Head of caudate nucleus (tissue), 42 donors: ENCODE measurements at regions not wholly inside any gene's neighbourhood (a gene's known extent, or its start where the extent isn't known, plus 50 kb on each side); places are given as distances from the start of the nearest gene placed in this dataset.

ENCODE experiments used
- DNase-seq, 42 donors: peaks; one replicate each; pipeline versions ENCODE4 v3.0.0 to v3.0.0-alpha.2; 2020 to 2021; ENCODE audit warnings: mixed read lengths in 7 of 42
- intact Hi-C: fragments of 100-400 bp; cut with DNase I; formaldehyde crosslinking; loops from one replicate; pipeline ENCODE4 v1.15.0; 2022

GRCh38 chr5:129821477-129822131, 73.7 kb downstream of the MINAR2 start:
- intact Hi-C loops: no loop called here
- no peak for DNase-seq

- intact Hi-C loops: no loop called here
- no peak for DNase-seq
Measured at GRCh38 chr5:129830288-129830687, 74.0 kb upstream of the CHSY3 start.

DNA sequence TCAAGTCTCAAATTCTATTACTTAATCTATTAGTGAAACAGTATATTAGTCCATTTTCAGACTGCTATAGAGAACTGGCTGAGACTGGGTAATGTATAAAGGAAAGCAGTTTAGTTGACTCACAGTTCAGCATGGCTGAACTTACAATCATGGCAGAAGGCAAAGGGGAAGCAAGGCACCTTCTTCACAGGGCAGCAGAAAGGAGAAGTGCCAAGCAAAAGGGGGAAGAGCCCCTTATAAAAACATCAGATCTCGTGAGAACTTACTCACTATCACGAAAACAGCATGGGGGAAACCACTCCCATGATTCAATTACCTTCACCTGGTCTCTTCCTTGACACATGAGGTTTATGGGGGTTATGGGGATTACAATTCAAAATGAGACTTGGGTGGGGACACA, 67.9 kb upstream of the CHSY3 start:
- intact Hi-C loops: no loop called here
- no peak for DNase-seq

DNA sequence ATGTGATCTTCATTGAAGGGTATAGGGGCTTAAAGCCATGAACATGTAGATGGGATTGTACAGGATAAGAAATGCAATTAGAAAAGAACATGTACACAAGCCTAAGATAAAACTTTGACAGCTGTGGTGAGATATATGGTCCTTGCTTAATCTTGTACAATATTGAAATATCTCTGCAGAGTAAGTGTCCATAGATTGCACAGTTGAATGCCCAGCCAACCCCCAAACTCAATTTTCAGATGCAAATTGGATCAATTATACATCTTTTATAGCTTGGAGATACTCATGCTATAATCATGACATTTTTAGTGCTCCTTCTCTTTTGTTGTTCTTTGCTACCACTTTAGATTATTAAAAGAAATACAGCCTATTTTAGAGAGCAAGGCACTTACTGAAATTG, 59.5 kb upstream of the CHSY3 start:
- DNase-seq: no peak
- intact Hi-C loops: no loop called here

GRCh38 chr5:129852747-129853352, 51.4 kb upstream of the CHSY3 start:
- intact Hi-C loops: loop anchor here (2.0 kb wide), 1 partner anchor 82 kb away; no protein-coding TSS in a partner anchor
- peak; percentile 56 to 97 (median 88) for DNase-seq

DNA sequence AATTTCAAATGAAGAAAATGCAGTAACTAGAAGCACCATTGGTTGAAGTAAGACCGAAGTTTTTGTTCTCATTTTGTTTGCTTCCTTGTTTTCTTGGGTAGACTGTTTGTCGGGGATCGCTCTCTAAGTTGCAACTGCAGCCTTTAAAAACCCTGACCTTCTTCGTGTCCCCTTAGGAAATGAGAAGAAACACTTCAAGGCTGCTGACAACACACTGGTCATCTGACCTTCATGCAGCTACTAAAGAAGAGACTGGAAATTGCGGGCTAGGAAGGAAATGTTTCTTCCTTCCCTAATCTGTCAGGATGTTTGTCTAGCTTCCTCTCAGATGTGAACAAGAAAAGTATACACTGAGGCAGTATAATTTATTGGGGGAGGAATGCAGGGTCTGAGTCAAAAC, 50.7 kb upstream of the CHSY3 start:
- intact Hi-C loops: loop anchor here (2.0 kb wide), 1 partner anchor 83 kb away; no protein-coding TSS in a partner anchor
- peak in 2 of 42 donors; percentile 12 to 13 for DNase-seq
